ENCODE measurements at regions not wholly inside any gene's neighbourhood (a gene's known extent, or its start where the extent isn't known, plus 50 kb on each side); places are given as distances from the start of the nearest gene placed in this dataset.

- TF ChIP-seq, protein P1, sequence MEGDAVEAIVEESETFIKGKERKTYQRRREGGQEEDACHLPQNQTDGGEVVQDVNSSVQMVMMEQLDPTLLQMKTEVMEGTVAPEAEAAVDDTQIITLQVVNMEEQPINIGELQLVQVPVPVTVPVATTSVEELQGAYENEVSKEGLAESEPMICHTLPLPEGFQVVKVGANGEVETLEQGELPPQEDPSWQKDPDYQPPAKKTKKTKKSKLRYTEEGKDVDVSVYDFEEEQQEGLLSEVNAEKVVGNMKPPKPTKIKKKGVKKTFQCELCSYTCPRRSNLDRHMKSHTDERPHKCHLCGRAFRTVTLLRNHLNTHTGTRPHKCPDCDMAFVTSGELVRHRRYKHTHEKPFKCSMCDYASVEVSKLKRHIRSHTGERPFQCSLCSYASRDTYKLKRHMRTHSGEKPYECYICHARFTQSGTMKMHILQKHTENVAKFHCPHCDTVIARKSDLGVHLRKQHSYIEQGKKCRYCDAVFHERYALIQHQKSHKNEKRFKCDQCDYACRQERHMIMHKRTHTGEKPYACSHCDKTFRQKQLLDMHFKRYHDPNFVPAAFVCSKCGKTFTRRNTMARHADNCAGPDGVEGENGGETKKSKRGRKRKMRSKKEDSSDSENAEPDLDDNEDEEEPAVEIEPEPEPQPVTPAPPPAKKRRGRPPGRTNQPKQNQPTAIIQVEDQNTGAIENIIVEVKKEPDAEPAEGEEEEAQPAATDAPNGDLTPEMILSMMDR (IDR thresholded peaks at IDR 0.05 in 2 of 3, conservative IDR thresholded peaks at IDR 0.05 in 1 of 3; ENCODE audit: borderline replicate concordance in 1 of 3, insufficient read depth in 1 of 3, low read depth in 2 of 3, low read length in 2 of 3) = no peak
- TF ChIP-seq SIN3A (IDR thresholded peaks at IDR 0.05; ENCODE audit: low read depth) = no peak
- no peak for TF ChIP-seq EZH2 (IDR thresholded peaks at IDR 0.05)
- TF ChIP-seq, protein P2, sequence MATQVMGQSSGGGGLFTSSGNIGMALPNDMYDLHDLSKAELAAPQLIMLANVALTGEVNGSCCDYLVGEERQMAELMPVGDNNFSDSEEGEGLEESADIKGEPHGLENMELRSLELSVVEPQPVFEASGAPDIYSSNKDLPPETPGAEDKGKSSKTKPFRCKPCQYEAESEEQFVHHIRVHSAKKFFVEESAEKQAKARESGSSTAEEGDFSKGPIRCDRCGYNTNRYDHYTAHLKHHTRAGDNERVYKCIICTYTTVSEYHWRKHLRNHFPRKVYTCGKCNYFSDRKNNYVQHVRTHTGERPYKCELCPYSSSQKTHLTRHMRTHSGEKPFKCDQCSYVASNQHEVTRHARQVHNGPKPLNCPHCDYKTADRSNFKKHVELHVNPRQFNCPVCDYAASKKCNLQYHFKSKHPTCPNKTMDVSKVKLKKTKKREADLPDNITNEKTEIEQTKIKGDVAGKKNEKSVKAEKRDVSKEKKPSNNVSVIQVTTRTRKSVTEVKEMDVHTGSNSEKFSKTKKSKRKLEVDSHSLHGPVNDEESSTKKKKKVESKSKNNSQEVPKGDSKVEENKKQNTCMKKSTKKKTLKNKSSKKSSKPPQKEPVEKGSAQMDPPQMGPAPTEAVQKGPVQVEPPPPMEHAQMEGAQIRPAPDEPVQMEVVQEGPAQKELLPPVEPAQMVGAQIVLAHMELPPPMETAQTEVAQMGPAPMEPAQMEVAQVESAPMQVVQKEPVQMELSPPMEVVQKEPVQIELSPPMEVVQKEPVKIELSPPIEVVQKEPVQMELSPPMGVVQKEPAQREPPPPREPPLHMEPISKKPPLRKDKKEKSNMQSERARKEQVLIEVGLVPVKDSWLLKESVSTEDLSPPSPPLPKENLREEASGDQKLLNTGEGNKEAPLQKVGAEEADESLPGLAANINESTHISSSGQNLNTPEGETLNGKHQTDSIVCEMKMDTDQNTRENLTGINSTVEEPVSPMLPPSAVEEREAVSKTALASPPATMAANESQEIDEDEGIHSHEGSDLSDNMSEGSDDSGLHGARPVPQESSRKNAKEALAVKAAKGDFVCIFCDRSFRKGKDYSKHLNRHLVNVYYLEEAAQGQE (IDR thresholded peaks at IDR 0.05; ENCODE audit: low read depth) = no peak
- no peak for TF ChIP-seq ATF3 (IDR thresholded peaks at IDR 0.05)
- no peak for TF ChIP-seq POLR2AphosphoS5 (IDR thresholded peaks at IDR 0.05; ENCODE audit: low read depth, low read length)
These were observed 464.5 kb downstream of the MTRR start for GRCh38 chr5:8333485-8333884.
